UCSD-AML1 (cell line): ENCODE measurements at regions not wholly inside any gene's neighbourhood (a gene's known extent, or its start where the extent isn't known, plus 50 kb on each side); places are given as distances from the start of the nearest gene placed in this dataset.
"Not testable (repeated sequence)": the region's sequence is repeated elsewhere in the genome, so short reads cannot be mapped to it uniquely, and the experiment has no call there.

ENCODE experiments used
- DNase-seq: peaks from one replicate; lab custom pipeline; 2025; ENCODE audit not compliant: unreplicated experiment; lab: John Stamatoyannopoulos, UW

- no peak for DNase-seq
Observed at GRCh38 chr12:114506651-114507050, 100.7 kb upstream of the TBX5 start.

- DNase-seq: no peak
Observed at GRCh38 chr12:114504311-114504710, 98.4 kb upstream of the TBX5 start.

DNA sequence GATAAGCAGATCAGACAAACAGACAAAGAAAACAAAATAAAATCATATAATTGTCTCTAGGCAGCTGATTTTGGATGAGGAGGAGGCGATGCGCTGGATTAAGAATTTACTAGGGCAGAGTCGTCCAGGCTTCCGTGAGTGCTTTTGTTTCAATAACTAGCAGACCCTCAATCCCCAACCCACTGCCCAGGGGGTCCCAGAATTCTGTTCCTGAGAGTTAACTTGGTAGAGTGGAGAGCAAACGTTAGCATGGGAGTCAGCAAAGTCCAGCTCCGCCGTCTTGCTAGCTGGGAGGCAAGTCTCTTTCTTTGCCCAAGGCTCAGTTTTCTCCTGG lies 95.5 kb upstream of the TBX5 start:
- DNase-seq: no peak

- no peak for DNase-seq
Observed at GRCh38 chr12:114500775-114501473, 95.0 kb upstream of the TBX5 start.

DNA sequence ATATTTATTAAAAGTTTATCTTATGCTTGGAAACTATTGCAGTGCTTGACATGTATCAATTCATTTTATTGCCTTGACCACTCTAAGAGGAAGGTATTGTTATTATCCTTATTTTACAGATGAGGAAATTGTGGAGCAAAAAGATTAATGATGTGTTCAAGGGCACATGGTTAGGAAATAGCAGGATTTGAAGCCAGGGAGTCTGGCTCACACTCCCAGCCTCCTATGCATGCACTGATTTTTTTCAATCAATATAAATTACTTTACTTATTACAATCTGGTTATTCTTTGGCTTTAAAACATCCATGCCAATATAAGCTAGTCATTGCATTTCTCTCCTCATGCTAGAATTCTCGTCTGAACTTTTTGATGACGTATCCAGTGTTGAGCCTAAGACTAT lies 94.2 kb upstream of the TBX5 start:
- DNase-seq: no peak

- no peak for DNase-seq
Observed at GRCh38 chr12:114499338-114499737, 93.4 kb upstream of the TBX5 start.

GRCh38 chr12:114491916-114492315 lies 86.0 kb upstream of the TBX5 start:
- no peak for DNase-seq

DNA sequence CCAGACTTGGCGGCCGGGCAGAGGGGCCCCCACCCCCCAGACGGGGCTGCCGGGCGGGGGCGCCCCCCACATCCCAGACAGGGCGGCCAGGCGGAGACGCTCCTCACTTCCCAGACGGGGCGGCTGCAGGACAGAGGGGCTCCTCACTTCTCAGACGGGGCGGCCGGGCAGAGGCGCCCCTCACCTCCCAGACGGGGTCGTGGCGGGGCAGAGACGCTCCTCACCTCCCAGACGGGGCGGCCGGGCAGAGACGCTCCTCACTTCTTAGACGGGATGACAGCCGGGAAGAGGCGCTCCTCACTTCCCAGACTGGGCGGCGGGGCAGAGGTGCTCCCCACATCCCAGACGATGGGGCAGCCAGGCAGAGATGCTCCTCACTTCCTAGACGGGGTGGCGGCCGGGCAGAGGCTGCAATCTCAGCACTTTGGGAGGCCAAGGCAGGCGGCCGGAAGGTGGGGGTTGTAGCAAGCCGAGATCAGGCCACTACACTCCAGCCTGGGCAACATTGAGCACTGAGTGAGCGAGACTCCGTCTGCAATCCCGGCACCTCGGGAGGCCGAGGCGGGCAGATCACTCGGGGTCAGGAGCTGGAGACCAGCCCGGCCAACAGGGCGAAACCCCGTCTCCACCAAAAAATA lies 79.0 kb upstream of the TBX5 start:
- DNase-seq: not testable (repeated sequence)

- DNase-seq: no peak
Observed at GRCh38 chr12:114483996-114484395, 78.1 kb upstream of the TBX5 start.

GRCh38 chr12:114481200-114481535 lies 75.2 kb upstream of the TBX5 start:
- DNase-seq: no peak

DNA sequence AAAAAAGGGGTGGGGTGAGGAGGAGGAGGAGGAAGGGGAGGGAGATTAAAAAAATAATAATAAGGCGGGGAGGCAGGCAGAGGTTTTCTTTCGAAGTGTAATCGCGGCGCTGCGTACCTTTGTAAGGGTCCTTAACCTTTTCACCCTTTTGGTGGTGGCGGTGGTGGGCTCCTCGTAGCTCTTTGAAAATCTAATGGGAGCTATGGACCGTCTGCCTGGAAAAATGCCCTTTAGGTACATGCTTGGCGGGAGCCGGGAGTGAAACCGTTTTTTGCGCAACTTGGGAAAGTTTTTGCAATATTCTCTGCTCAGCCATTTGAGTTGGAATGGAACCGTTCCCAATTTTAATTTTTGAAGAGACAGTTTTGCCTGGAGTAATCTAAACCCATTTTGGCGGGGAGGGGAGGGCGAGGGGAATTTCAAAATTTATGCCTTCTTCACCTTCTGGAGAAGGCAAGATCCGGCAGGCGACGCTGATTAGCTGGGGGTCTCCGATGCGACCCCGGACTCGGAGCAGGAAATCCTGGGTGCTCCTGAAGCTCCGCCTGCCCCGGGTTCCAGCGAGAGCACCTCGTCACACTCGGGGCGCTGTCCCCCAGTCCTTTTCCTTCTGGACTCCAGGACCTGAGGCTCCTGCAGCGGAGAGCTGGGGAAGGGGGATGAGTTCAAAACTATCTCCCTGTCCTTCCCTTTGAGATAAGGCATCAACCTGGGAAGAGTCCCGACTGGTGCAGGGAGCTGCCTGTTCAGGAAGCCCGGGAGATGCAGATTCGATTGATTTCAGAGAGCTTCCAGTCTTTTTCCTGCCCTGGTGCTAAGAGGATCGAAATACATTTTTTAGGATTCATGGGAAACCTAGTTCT lies 74.6 kb upstream of the TBX5 start:
- no peak for DNase-seq

DNA sequence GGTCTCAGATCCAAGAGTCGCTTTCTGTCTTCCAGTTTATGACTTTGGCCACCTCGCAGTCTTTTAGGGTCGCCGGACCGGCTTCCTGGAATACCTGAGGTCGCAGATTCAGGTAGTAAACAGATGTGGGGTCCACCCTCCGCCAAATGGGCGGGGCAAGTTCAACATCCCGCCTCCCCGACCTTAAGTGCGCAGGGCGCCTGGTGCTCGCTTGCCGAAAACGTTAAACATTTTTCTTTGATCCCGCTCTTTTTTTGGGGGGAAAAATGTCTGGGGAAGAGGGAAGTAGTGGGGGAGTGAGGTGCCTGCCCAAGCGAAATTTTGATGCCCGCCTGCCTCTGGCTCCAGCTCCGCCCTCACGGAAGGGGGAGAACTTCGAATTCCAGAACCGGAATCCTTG lies 73.9 kb upstream of the TBX5 start:
- no peak for DNase-seq

DNA sequence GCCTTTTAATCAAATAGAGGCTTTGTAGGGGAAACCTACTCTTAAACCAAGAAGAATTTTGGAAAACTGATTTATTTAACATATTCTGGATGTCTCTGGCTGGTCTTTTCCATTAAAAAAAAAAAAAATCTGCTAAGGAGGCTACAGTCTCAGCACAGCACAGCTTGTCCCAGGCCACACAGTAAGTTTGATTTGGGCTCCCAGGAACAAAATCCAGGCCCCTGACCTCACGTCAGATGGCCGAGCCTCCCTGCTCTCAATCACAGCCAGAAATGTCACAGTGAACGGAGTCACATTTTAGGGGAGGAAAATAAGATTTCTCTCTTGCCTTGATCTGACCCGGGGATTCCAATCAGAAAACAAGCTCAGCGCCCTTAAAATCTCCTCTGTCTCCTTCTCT lies 72.9 kb upstream of the TBX5 start:
- DNase-seq: no peak

DNA sequence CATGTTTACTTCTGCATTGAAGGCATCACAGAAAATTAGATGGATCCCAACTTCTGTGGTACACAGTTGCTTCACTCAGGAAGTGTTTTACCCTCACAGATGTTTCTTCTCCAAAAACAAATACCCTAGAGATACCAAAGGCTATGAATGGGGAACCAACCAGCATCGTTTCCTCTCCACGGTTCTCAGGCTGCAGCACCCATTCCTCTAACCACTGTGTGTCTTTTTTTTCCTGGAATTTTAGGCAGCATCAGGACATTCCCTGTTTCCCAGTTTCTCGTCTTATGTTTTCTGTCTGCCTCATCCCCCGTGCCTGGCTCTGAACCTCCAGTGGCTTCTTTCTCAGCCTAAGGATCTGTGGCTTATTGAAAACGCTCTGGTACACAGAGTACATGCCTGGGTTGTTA lies 72.0 kb upstream of the TBX5 start:
- DNase-seq: no peak

GRCh38 chr12:114476159-114476558 lies 70.2 kb upstream of the TBX5 start:
- DNase-seq: no peak

DNA sequence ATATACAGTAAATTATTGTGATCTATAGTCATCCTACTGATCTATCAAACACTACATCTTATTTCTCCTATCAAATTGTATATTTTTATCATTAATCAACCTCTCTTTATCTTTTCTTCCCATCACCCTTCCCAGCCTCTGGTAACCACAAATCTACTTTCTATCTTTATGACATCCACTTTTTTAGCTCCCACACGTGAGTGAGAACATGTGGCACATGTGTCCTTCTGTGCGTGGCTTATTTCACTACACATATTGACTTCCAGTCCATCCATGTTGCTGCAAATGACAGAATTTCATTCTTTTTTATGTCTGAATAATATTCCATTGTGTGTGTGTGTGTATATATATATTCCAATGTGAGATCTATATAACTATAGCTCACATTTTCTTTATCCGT lies 67.8 kb upstream of the TBX5 start:
- DNase-seq: no peak

DNA sequence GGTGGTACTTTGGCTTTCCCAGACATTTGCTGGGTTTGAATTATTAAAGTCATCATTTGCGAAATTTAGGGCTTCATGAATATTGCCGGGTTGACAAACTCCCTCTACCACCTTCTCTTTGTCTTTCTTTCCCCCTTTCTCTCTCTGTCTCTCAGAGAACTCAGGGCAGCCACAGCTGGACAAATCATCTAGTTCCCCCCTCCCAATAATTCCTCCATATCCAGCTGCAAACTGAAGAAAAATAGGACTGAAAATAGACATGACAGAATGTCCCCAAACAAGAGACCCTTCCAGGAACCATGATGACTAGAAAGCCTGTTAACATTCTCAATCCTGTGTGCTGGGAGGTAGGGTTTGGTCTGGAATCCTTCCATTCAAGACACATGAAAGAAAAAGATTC lies 67.1 kb upstream of the TBX5 start:
- DNase-seq: no peak

DNA sequence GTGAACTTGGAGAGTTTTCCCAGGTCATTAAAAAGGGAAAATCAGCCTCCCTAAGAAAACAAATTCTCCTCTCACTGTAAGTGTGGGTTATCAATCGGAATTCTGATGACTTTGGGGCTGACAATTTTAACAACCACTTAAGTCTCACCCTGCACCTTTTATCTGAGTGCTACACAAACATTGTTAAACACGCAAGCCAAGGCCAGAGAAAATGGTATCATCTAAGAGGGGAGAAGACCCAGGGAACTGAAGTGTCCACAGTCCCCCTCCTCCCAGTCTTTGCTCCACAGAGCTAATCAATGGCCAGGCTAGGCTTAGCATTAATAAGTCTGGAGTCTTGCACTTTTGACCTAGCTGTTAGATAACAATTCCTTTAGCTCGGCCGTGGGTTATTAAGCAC lies 51.7 kb upstream of the TBX5 start:
- no peak for DNase-seq
